Caki2 (cell line): ENCODE measurements at regions not wholly inside any gene's neighbourhood (a gene's known extent, or its start where the extent isn't known, plus 50 kb on each side); places are given as distances from the start of the nearest gene placed in this dataset.
"Not testable (repeated sequence)": the region's sequence is repeated elsewhere in the genome, so short reads cannot be mapped to it uniquely, and the experiment has no call there.

Experiments
- DNase-seq: peaks from one replicate; pipeline ENCODE4 v3.0.0-alpha.2; 2015; ENCODE audit warnings: low read depth
- in situ Hi-C: cut with HindIII; loops from 2 replicates; pipeline ENCODE4 v1.10.0; 2016; ENCODE audit warnings: low sequenced_read_pairs, low pct_unique_long_range_greater_than_20kb, mixed read lengths

GRCh38 chr12:14239935-14240872, 125.3 kb upstream of the ATF7IP start:
- in situ Hi-C loops = no loop called here
- no peak for DNase-seq

GRCh38 chr12:14240873-14241220, 124.6 kb upstream of the ATF7IP start:
- DNase-seq = no peak
- in situ Hi-C loops = no loop called here

- DNase-seq, in situ Hi-C loops: not testable (repeated sequence)
These were observed 122.7 kb upstream of the ATF7IP start for GRCh38 chr12:14242825-14243224.

DNA sequence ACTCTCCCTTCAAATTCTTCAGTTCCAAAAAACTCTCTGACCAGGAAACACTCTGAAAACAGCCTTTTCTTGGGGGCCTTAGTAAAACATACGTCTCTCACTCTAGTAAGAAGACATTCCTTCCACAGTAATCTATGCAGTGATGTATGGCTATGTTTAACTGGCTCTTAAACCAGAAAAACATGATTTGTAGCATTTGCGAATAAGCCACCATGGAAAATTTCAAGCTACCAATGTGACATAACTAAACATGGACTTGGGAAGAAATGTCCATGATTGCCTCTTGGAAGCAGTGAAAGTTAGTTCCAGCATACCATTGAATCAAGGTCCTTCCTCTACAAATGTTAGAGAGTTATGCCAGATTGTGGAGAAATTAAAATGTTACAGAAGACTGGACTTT, 121.5 kb upstream of the ATF7IP start:
- in situ Hi-C loops = no loop called here
- no peak for DNase-seq

DNA sequence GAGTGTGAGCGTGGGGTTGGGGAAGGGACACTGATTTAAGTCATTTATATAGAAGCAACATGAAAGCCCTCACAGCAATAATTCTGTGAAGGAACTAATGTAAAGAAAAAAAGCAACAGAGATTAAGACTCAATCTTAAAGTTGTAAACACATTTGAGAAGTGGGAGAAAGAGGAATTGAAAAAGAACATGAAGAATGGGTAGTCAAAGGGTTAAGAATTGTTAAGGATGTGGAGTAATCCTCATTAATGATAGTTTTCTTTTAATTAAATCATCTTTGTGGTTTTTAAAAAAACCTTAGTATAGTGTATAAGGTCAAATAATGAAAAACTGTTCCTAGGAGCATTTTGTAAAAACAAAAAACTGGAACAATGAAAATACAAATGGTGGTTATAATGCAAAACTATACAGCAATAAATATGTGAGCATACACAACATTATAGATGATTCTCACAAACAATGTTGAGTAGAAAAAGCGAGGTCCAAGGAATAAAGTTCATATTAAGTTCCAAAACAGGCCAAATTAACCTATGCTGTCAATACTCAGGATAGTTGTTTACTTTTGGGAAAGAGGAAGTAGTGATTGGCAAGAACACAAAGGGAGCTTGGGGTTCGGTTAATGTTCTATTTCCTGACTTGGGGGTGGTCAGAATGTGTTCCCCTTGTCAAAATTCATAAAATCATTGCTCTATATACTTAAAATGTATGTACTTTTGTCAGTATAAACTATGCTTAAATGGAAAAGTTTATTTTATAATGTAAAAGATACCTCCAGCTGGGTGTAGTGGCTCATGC, 120.4 kb upstream of the ATF7IP start:
- in situ Hi-C loops = no loop called here
- no peak for DNase-seq

GRCh38 chr12:14247166-14247565, 118.3 kb upstream of the ATF7IP start:
- in situ Hi-C loops = no loop called here

DNA sequence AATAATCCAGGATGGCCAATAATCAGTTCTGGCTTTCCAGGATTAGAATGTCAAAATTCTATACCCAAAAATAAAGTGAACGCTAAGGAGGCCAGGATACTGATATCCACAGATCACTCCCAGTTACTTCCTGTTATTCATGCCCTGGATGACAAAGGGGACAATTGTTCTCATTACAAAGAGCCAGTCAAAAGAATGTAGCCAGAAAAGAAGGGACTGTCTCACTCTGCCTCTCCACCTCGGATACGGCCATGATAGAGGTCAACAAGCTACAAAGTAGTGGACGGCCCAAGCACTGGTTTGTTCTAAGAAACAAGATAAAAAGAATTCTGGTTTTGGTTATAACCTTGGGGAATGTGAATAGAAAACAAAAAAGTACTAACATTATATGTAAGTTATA, 116.1 kb upstream of the ATF7IP start:
- in situ Hi-C loops = no loop called here
- DNase-seq = no peak

More at GRCh38 chr12:14247166-14247565, 118.3 kb upstream of the ATF7IP start:
- no peak for DNase-seq

- no peak for DNase-seq
- in situ Hi-C loops = no loop called here
These were observed 112.8 kb upstream of the ATF7IP start for GRCh38 chr12:14252697-14253096.

- in situ Hi-C loops = no loop called here
- DNase-seq = no peak
These were observed 112.0 kb upstream of the ATF7IP start for GRCh38 chr12:14253496-14253895.

GRCh38 chr12:14254781-14255180, 110.7 kb upstream of the ATF7IP start:
- in situ Hi-C loops = no loop called here
- DNase-seq = no peak

DNA sequence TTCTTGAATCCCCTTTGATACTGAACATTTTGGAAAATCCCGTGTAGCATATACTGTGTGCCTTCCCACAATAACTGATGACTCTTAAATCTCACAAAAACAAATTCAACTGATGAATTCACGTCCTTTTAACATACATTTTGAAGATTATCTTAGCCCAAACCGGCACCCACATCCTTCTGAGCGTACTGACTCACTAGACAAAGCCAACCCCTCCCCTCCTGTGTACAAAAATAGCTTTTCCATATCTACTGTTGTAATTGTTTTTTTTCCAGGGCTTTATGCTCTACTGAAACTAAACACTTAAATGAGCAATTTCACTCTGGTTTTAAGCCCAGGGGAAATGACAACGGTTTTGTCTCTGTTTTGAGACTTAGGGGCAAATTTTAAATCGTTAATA, 109.4 kb upstream of the ATF7IP start:
- no peak for DNase-seq
- in situ Hi-C loops = no loop called here

DNA sequence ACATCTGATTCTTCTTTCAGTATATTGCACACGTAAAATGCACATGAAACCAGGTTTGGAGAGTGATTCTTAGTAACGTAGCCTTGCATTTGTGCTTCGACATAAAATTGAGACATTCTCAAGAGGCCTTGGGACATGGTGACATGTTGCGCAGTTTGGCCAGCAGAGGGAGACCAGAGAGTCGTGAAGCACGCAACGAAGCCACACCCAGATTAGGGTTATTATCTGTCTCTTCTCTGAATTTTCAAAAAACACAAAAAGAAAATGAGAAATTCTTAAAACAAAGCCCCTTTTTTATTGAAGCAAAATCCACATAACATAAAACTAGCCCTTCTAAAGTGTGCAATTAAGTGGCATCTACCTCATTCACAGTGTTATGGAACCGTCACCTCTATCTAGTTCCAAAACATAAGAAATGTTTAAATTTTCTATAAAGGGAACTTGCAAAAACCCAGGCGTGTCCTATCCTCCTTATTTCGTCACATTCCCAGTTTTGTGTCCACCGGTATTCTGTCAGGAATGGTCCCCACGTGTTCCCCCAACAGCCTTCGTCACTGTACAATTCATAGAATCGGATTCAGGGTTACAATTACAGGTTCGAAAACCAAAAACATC, 108.8 kb upstream of the ATF7IP start:
- DNase-seq = peak; percentile 49
- in situ Hi-C loops = no loop called here

GRCh38 chr12:14257303-14257733, 108.2 kb upstream of the ATF7IP start:
- in situ Hi-C loops = no loop called here
- no peak for DNase-seq

GRCh38 chr12:14257734-14258574, 107.5 kb upstream of the ATF7IP start:
- in situ Hi-C loops = no loop called here
- peak; percentile 99 for DNase-seq

DNA sequence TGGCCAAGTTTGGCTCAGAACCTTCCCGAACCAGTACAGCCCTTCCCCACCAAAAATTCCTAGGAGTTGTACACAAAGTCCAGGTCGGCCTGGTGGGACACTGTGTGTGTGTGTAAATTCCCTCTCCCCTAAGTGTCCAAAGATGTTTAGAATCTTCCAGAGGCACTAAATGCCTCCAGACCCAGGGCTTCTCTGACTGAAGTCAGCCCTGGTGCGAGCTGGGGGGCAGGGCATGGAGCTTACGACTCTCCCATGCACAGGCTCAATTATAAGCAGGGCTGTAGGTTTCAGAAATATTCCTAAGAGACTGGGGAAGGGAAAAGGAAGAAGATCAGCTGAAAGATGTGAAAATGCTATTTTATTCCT, 106.9 kb upstream of the ATF7IP start:
- no peak for DNase-seq
- in situ Hi-C loops = no loop called here

- DNase-seq = no peak
- in situ Hi-C loops = no loop called here
These were observed 105.9 kb upstream of the ATF7IP start for GRCh38 chr12:14259481-14260010.

DNA sequence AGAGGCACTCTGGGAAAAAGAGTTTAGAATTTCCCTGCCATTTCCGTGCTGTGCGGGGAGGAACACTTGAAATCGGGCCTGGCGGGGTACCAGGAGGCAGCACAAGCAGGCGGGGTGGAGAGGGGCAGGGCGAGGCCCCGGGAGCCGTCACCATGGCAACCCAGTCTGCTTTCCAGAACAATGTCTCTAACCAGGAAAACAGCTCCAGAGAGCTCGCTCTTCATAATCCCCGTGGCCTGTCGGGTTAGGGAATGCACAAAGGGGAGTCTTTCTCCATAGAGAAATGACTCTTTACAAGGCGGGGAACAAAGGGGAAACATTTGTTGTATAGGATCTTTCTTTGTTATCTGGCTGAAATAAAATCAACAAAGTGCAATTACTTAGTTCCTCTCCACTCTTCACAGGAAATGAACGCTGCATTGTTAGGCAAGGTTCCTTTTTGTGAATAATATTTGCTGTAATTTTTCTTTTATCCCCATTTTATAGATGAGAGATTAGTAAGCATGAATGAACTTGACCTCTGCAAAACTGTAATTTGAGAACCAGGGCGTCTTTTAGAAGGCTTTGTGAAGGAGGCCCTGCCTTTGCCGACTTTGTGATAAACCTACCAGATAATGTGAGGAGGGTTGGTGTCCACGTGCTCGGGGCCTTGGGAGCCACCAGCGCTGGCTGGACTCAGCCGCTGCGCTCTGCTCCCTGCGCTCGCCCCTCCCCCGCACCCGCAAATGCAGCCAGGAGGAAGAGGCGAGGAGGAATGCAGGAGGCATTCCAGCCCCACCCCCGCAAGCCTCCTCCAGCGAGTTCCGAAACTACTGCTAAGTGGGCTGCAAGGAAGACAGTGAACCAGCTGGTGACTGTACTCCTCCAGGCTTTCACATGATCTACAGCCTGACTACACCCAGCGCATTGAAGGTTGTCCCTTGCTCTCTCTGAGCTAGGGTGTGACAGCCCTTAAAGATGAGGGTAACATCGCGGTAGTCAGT, 105.2 kb upstream of the ATF7IP start:
- in situ Hi-C loops = no loop called here
- DNase-seq = peak; percentile 82
